HG02970 (cell line): ENCODE measurements at regions not wholly inside any gene's neighbourhood (a gene's known extent, or its start where the extent isn't known, plus 50 kb on each side); places are given as distances from the start of the nearest gene placed in this dataset.
"Not testable (repeated sequence)": the region's sequence is repeated elsewhere in the genome, so short reads cannot be mapped to it uniquely, and the experiment has no call there.

Source experiments
- ATAC-seq: cut with Tn5 transposase; IDR thresholded peaks from one replicate; pipeline ENCODE4 v1.9.1; 2021; ENCODE audit warnings: mild to moderate bottlenecking, moderate library complexity, moderate number of reproducible peaks; ENCODE audit not compliant: unreplicated experiment, low FRiP score

DNA sequence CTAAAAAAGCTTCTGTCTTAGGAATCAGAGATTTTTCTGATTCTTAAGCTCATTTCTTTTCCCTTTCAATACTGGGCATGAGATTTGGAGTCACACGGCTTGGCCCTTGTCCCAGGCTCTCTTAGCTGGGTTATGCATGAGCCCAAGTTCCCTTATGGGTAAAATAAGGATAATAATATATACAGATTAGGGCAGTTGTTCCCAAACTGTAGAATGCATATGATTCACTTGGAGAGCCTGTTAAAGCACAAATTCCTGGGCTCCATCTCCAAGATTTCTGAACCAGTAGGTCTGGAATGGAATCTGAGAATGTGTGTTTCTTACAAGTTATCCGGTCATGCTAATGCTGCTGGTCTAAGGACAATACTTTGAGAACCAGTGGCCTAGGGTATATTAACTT is 154.0 kb downstream of the REEP3 start:
- ATAC-seq, result no peak

DNA sequence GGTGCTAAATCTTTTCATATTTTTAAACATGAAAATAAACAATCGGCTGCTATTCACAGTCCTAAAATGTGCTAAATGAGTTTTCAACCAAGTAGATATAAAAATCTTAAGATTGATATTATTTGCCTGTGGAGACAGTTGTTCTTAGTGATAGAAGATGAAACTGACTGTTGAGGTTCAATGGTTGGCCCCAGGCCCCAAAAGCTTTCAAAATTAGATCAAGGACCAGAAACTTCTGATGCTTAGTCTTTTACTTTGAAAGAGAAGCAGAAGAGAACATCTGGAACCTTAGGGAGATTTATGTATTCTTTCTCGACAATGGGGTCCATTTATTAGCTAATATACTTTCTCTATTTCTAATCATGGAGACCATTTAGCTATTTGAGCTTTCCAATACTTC is 155.8 kb downstream of the REEP3 start:
- ATAC-seq, result no peak

DNA sequence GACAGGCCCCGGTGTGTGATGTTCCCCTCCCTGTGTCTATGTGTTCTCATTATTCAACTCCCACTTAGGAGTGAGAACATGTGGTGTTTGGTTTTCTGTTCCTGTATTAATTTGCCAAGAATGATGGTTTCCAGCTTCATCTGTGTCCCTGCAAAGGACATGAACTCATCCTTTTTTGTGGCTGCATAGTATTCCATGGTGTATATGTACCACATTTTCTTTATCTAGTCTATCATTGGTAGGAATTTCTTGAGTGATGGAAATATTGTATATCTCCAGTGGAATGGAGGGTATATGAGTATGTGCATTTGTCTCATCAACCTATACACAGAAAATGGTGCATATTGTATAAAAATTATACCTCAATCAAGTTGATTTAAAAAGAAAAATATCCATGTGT is 159.3 kb downstream of the REEP3 start:
- ATAC-seq, result not testable (repeated sequence)

DNA sequence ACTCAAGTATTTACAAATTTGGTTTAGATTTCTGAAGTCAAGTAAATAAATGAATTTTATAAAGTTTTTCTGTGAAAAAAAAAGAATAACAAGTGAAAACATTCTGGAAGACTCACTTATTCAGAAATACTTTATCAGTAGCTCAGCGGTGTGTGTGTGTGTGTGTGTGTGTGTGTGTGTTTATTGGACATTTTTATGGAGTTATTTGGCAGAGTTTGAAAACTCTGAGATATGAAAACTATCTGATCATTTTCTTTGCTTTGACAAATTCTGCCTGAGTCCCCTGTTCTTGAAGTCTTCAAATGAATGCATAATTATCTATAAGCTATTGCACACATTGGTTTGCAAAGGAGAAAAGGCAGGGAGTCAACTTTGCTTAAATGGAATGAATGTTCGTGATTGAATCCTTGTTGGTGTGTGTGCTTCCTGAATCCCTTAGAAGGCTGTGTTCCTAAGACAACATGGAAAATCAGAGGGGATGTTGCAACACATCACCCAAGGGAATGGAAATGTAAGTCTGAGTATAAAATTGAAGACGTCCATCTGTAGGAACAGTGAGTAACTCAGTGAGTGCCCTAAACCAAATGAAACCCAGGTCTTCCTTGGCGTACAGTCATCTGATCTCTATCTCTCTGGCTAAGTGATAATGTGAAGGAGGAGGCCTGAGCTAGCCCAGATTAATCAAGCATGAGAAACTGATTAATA is 160.9 kb downstream of the REEP3 start:
- no peak for ATAC-seq

DNA sequence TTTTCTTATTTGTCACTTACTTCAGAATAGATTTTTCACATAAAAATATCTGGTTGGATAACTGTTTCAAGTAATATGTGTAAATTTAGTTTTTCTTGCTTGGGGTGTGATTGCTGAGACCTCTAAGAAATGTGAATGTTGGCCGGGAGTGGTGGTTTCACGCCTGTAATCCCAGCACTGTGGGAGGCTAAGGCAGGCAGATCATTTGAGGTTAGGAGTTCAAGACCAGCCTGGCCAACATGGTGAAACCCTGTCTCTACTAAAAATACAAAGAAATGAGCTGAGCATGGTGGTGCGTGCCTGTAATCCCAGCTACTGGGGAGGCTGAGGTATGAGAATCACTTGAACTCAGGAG is 161.5 kb downstream of the REEP3 start:
- not testable (repeated sequence) for ATAC-seq

DNA sequence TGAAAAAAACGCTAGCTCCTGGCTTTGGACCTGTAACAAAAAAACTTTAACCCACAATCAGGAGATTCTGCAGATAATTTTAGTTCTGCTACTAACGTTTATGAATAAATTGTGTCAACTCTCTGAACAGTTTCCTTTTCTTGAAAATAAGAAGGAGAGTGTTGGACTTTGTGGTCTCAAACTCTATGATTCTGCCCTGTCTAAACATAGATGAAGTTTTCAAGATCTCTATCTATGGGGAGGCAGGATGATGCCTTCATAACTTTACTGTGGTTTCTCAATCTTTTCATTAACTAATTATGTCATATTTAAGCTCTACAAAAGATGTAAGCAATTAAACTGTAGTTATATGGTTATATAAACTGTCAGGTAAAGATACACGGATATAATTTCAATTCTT is 162.0 kb downstream of the REEP3 start:
- no peak for ATAC-seq

DNA sequence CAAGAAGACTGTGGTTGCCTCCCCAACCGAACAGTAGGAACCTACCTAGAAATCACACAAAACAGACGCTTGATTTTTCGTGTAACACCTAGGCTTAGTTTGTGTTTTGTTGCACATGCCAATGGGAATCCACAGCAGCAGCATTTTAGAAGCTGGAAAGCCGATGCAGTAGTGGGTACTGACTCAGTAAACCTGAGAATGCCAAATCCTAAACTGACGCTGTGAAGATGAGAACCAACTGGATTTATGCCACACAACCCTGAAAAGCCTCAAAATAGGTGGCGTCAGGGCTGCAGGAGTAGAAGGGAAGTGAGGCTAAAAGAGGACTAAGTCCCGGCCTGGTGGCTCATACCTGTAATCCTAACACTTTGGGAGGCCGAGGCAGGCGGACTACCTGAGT is 162.5 kb downstream of the REEP3 start:
- ATAC-seq, result no peak

DNA sequence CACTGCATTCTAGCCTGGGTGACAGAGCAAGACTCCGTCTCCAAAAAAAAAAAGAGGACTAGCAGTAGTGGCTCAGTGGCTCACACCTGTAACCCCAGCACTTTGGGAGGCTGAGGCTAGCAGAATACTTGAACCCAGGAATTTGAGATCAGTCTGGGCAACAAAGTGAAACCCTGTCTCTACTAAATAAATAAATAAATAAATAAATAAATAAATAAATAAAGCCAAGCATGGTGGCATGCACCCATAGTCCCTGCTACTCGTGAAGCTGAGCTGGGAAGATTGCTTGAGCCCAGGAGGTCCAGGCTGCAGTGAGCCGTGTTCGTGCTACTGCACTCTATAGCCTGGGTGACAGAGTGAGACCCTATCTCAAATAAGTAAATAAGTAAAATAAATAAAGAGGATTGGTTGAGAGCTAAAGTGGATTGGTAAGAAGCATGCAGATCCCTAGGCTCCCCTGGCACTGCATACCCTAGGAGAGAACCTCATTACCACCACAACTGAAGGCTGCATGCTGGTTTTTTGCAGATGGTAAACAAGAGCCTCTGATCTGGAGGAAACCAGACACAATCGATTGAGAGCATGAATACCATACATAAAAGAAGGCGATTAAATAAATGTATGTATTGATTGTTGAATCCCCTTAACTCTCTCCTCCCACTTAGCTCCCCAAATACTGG is 163.2 kb downstream of the REEP3 start:
- no peak for ATAC-seq

DNA sequence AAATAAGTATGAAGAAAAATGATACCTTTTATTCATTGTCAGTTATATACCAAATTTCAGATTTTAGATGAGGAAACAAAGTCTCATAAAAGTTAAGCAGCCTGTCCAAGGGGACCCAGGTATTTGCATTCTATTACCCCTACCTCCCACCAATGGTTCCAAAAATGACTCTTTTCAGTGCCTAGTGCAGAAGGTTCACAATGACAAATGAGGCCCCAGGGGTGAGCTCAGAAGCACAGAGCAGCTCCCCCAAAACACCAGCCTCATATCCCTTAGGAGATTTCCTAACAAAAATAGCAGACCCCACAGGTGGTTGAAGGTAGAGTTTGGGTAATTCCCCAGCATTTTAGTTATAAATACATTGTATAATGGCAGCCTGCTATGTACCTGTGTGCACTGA is 168.6 kb downstream of the REEP3 start:
- ATAC-seq, result no peak

DNA sequence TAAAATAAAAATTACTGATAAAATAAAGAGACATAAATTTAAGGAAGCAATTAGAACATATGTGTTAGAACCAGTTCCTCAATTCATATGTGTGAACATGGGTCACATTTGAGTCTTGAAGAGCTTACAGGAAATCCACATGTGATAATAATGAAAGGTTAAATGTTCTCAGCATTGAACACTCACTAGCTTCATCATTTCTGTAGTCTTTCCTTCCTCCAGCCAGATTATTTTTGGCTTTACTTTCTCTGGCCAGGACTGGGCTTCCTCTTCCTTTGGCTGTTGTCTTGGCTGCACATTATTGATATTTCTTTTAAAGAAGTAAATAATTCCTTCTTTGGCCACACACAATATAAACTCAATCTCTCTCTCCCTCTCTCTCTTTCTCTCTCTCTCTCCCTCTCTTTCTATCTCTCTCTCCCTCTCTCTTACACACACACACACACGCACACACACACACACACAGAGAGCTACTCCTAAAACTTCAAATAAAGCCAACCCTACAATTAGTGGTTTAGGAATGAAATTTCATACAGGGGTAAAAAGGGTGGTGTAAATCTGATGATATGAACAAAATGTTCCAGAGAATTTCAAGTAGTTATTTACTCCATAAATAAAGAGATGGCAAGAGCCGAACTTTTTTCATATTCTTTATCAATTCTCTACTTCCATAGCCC is 171.2 kb downstream of the REEP3 start:
- no peak for ATAC-seq

DNA sequence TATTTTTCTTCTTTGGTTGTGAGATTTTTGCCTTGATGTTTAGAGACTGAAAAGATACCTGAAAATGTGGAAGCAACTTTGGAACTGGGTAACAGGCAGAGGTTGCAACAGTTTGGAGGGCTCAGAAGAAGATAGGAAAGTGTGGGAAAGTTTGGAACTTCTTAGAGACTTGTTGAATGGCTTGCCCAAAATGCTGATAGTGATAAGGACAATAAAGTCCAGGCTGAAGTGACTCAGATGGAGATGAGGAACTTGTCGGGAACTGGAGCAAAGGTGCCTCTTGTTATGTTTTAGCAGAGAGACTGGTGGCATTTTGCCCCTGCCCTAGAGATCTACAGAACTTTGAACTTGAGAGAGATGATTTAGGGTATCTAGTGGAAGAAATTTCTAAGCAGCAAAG is 171.8 kb downstream of the REEP3 start:
- not testable (repeated sequence) for ATAC-seq

DNA sequence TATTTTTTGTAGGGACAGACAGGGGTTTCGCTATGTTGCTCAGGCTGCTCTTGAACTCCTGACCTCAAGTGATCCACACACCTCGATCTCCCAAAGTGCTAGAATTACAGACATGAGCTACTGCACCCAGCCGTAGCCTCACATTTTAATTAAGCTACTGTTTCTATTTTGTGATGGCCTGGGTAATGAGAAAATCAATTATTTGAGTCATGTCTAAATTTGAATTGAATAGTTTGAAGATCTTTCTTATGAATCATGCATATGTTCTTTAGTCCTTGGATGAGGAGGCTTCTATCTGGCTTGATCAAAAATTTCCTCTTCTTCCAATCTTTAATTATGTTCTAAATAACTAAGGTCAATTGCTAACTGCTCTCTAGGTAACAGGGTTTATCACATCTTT is 175.0 kb downstream of the REEP3 start:
- ATAC-seq, result no peak

DNA sequence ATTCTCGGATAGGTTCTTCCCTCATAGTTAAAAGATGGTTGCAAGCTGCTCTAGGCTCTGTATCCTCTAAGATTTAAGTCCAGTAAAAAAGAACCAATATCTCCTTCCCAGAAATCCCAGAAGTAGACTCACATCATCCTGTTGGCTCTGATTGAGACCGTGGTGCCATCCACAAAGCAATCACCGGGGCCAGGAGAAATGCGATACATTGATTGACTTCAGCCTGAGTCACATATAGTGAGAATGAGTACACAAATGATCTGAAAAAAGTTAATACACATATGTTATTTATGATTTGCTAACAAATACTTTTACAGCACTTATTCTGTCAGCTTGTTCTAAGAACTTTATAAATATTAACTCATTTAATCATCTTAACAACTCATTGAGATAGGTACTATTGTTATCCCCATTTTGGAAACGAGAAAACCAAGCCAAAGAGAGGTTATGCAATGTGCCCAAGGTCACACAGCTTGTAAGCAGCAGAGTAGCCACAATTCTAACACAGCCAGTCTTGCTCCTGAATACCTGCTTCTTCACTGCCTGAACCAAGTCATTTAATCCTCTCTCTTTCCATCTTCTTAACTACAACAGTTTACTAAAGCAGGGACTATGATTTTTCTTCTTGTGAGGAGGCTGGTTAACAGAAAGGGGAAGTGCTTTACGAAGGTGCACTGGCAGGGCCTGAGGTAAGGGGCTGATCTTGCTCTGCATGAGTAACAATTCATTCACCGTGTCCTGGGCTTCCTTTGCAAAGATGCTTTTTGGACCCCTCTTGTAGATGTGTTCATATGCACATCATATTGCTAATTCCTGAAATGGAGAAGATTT is 177.0 kb downstream of the REEP3 start:
- no peak for ATAC-seq

DNA sequence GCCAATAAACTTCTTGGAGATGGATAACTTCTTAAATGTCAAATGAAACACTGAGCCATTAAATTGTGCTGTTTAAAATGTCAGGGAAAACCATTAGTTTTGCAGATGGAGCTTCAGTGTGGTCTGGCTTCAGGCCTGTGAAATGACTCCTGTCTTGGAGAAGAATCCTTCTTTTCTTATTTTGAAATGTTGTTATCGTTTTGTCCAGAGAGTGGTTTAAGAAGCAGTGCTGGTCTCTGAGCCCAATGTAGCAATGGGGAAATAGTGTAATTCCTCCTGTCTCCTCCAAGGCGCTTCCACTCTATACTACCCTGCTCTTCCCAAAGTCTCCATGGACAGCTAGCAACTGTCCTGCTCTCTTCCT is 177.6 kb downstream of the REEP3 start:
- no peak for ATAC-seq

DNA sequence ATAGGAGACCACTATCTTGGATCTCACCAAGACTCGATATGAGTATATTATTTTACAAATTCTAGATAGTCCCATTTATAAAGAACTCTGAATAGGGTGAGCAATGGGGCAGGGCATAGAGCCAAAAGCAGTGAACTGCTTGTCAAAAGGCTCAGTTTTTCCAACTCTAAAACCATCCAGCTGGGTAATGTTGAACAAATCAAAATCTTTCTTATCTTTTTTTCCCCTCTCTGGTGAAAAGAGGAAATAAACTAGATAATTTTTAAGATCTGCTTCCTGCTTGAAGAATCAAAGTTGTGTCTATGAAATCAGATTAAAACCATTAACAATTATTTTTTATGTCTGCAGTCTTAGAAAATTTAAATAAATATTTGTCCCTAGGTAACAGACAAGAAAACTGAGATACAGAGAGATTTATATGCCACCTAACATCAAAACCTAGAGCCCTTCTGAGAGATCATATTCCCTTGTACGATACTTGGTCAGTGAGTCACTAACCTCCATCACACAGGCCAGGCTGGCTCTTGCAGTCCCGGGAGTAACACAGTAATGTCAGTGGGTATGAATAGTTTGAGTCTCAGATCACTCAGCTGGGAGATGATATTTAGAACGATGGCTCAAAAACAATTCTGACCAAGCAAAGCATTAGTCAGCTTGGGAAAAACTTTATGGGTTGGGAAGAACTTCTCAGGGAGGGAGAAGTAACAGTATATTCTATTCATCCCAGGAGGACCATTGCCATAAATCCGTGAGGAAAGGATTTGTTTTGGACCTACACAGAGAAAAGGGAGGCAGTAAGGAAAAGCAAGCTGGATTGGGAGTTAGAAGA is 178.8 kb downstream of the REEP3 start:
- ATAC-seq, result no peak

DNA sequence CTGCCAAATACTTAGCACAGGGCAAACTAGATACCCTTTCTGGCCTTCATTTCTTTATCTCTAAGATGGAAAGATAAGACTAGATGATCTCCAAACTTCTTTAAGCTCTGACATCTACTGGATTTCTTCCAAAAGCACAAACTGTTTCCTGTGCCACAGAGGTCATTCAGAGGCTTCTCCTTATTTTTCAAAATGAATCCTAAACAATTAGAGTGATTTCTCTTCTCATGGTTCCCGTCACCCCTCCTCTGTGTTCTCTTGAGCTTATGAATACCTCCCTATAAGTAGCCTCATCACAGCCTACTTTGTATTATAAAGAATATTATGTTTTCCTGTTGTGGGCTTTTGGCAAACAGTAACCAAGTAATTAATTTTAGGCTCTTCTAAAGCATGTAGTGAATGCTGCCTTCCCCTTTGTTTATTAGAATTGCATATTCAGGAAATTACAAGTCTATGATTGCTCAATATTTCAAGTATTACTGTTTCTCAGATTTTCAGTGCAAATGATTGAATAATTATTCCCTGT is 179.5 kb downstream of the REEP3 start:
- no peak for ATAC-seq

DNA sequence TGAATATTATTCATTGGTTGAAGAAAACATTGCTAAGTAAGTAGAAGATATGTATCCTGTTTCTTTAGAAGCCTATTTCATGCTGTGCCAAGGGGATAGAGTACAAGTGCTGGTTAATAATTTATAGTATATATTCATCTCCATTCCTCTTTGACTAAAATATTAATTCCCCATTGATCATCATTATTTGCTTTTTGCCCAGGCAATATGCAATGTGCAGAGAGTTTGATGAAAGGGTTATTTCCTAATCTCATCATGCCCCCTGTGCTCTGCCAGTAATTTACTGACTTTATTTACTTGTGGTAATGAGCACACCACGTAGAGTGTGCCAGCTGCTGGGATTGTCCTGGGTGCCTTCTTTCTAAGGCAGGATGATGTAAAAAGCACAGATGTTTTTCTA is 180.9 kb downstream of the REEP3 start:
- no peak for ATAC-seq

DNA sequence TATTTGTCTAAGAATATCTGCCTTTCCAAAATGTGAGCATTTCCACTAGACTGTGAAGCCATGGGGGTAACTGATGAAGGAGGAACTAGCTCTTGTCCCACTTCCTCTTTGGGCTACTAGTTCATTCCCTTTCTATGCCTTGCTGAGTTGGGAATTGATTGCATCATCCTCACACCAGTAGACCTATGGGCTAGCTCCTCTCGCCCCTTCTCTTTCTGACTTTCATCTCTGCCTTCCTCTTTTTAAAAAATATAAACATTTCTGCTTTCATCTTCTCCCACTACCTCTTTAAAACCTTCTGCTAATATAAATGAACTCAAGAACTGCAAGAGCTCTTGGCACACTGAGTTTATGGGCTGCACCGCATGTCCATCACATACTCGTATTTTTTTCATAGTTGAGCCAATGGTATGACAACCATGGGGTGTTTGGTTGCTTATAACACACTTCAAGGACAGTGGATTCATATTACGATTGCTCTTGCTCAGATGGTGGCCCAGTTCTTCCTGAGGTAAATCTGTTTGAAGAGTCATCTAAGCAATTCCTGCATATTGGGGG is 182.0 kb downstream of the REEP3 start:
- ATAC-seq, result no peak

DNA sequence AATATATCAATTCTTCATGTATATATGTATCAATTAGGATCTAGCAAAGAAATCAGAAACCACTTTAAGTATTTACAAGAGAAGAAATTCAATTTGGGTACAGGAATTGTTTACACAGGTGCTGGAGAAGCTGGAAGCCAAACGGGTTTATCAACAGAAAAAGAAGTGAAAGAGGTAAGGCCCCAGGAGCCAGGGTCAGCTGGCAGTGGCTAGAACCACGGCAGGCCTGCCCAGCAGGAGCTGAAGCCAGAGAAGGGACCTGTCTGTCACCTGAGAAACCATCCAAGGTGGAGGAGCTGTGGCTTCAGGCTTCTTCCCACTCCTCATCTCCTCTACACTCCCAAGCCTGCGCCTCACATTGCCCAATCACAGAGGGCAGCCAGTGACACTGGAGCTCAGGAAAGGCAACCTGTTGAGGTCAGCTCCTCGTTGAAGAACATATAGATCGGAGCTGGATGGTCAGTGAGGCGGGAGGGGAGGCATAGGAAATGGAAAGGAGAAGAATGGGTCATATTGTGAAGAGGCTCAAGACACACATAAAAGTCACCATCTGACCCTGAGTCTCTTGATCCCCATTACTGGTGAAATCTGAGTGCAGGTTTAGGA is 182.6 kb downstream of the REEP3 start:
- no peak for ATAC-seq
